Upper lobe of left lung (tissue), 6 donors: ENCODE measurements at regions not wholly inside any gene's neighbourhood (a gene's known extent, or its start where the extent isn't known, plus 50 kb on each side); places are given as distances from the start of the nearest gene placed in this dataset.

Source experiments
- ATAC-seq, 2 donors: fragments of 200-7000 bp; cut with Tn5 transposase; one replicate each; pipeline ENCODE4 v1.9.1; 2022; ENCODE audit warnings: mild to moderate bottlenecking in 2 of 2, moderate library complexity in 2 of 2; ENCODE audit not compliant: low FRiP score in 2 of 2
- DNase-seq, 2 donors: peaks; one replicate each; pipeline ENCODE4 v3.0.0-alpha.2; 2019 to 2020
- H3K27ac ChIP-seq, 4 donors: fragments of 200-600 bp; sonication (generic); one replicate each; pipeline ENCODE4 v1.5.1; 2016 to 2019
- H3K27me3 ChIP-seq, 4 donors: fragments of 200-600 bp; sonication (generic); one replicate each; pipeline ENCODE4 v1.5.1; 2017 to 2019
- H3K36me3 ChIP-seq, 4 donors: fragments of 200-600 bp; sonication (generic); one replicate each; pipeline ENCODE4 v1.5.1; 2016 to 2019
- H3K4me1 ChIP-seq, 4 donors: fragments of 200-600 bp; sonication (generic); one replicate each; pipeline ENCODE4 v1.5.1; 2018 to 2019
- H3K4me3 ChIP-seq, 4 donors: fragments of 200-600 bp; sonication (generic); one replicate each; pipeline ENCODE4 v1.5.1; 2017 to 2019; ENCODE audit warnings: mild to moderate bottlenecking in 2 of 4, moderate library complexity in 1 of 4
- H3K9me3 ChIP-seq, 4 donors: fragments of 200-600 bp; sonication (generic); one replicate each; pipeline ENCODE4 v1.5.1; 2018 to 2019
- CTCF ChIP-seq, 6 experiments: fragments of 450-650 bp in 4 of 6; fragments of 200-600 bp in 2 of 6; sonication (generic) in 2 of 6; IDR thresholded peaks; one replicate each; pipeline ENCODE4 v1.5.1; 2016 to 2019; ENCODE audit warnings: antibody characterized with exemption in 6 of 6
- EP300 ChIP-seq, 4 donors: sonication (generic); formaldehyde crosslinking; IDR thresholded peaks; one replicate each; pipeline ENCODE4 v1.5.1; 2017; ENCODE audit warnings: antibody characterized with exemption in 4 of 4, control low read depth in 2 of 4
- POLR2A ChIP-seq, 4 donors: fragments of 450-650 bp; IDR thresholded peaks; one replicate each; pipeline ENCODE4 v1.5.1; 2016 to 2017; ENCODE audit warnings: antibody characterized with exemption in 4 of 4, mild to moderate bottlenecking in 2 of 4
- POLR2AphosphoS5 ChIP-seq, 2 donors: sonication (generic); formaldehyde crosslinking; IDR thresholded peaks; one replicate each; pipeline ENCODE4 v1.5.1; 2017; ENCODE audit warnings: antibody characterized with exemption in 2 of 2
- WGBS, 2 donors: methylation state at CpG; one replicate each; pipeline ENCODE4 v1.1.5; 2017 to 2018; 5-methylcytosine and 5-hydroxymethylcytosine counted together
- donor health status: DM: no; HTN: no; CAD: no; lungs with moderate emphysema.
- donor health status: DM: no; HTN: yes; CAD: no; lungs with severe emphysema.

- no peak overlapping the region for H3K27ac ChIP-seq
- no peak overlapping the region for H3K4me3 ChIP-seq
- ATAC-seq = no peak
- no peaks in the 10 kb centered on the region for H3K36me3 ChIP-seq
- DNase-seq = no peak
- no peak for TF ChIP-seq POLR2AphosphoS5 (IDR thresholded peaks at IDR 0.05)
- no peak for TF ChIP-seq CTCF (IDR thresholded peaks at IDR 0.05)
- TF ChIP-seq EP300 (IDR thresholded peaks at IDR 0.05) = no peak
- TF ChIP-seq POLR2A (IDR thresholded peaks at IDR 0.05) = no peak
- no peaks in the 10 kb centered on the region for H3K9me3 ChIP-seq
- 80 to 85% methylated on average over 9 of the region's 9 CpGs for WGBS, 2 donors
- no peaks in the 10 kb centered on the region for H3K27me3 ChIP-seq
- no peaks in the 10 kb centered on the region for H3K4me1 ChIP-seq
Observed at GRCh38 chr6:132954222-132954621, 139.9 kb downstream of the RPS12 start.

- ATAC-seq = no peak
- DNase-seq = no peak
- Histone ChIP-seq H3K4me1 (no peaks in the 10 kb centered on the region), H3K36me3 (no peaks in the 10 kb centered on the region), H3K9me3 (no peaks in the 10 kb centered on the region), H3K27me3 (no peaks in the 10 kb centered on the region), H3K4me3 (no peak overlapping the region), H3K27ac (no peak overlapping the region)
- TF ChIP-seq EP300 (IDR thresholded peaks at IDR 0.05) (no peak), POLR2AphosphoS5 (IDR thresholded peaks at IDR 0.05) (no peak), POLR2A (IDR thresholded peaks at IDR 0.05) (no peak), CTCF (IDR thresholded peaks at IDR 0.05) (no peak)
- whole genome bisulfite sequencing, 2 donors = 80 to 83% methylated on average over 5 of the region's 5 CpGs
Observed at GRCh38 chr6:132954936-132955335, 140.6 kb downstream of the RPS12 start.

- TF ChIP-seq CTCF (IDR thresholded peaks at IDR 0.05) (no peak), EP300 (IDR thresholded peaks at IDR 0.05) (no peak), POLR2AphosphoS5 (IDR thresholded peaks at IDR 0.05) (no peak), POLR2A (IDR thresholded peaks at IDR 0.05) (no peak)
- Histone ChIP-seq H3K4me3 (no peak overlapping the region), H3K36me3 (no peaks in the 10 kb centered on the region), H3K27ac (no peak overlapping the region), H3K27me3 (no peaks in the 10 kb centered on the region), H3K4me1 (peaks cover 0 to 8% (median 3%) of the 10 kb centered on the region in 4 donors), H3K9me3 (no peaks in the 10 kb centered on the region)
- DNase-seq (no peak), ATAC-seq (no peak)
- 31 to 32% methylated on average over 4 of the region's 4 CpGs for WGBS, 2 donors
Observed at GRCh38 chr6:132959639-132960326, 145.4 kb downstream of the RPS12 start.

GRCh38 chr6:132960720-132961119 is 146.4 kb downstream of the RPS12 start:
- no peak for TF ChIP-seq POLR2AphosphoS5 (IDR thresholded peaks at IDR 0.05)
- TF ChIP-seq EP300 (IDR thresholded peaks at IDR 0.05) = no peak
- no peak for TF ChIP-seq CTCF (IDR thresholded peaks at IDR 0.05)
- Histone ChIP-seq H3K4me3 (no peak overlapping the region), H3K4me1 (peaks cover 0 to 8% (median 3%) of the 10 kb centered on the region in 4 donors), H3K36me3 (no peaks in the 10 kb centered on the region), H3K27ac (no peak overlapping the region), H3K27me3 (no peaks in the 10 kb centered on the region), H3K9me3 (no peaks in the 10 kb centered on the region)
- 47 to 72% methylated on average over 8 of the region's 8 CpGs for WGBS, 2 donors
- DNase-seq = no peak
- ATAC-seq = no peak

- 46 to 53% methylated on average over 4 of the region's 4 CpGs for WGBS, 2 donors
- ATAC-seq (peak in 1 of 2 donors; percentile 7), DNase-seq (no peak)
- no peaks in the 10 kb centered on the region for H3K9me3 ChIP-seq
- H3K27me3 ChIP-seq = no peaks in the 10 kb centered on the region
- H3K36me3 ChIP-seq = no peaks in the 10 kb centered on the region
- H3K4me1 ChIP-seq = peaks cover 0 to 8% (median 3%) of the 10 kb centered on the region in 4 donors
- H3K27ac ChIP-seq = no peak overlapping the region
- no peak for TF ChIP-seq POLR2A (IDR thresholded peaks at IDR 0.05)
- TF ChIP-seq CTCF (IDR thresholded peaks at IDR 0.05) = no peak
- no peak for TF ChIP-seq EP300 (IDR thresholded peaks at IDR 0.05)
- no peak for TF ChIP-seq POLR2AphosphoS5 (IDR thresholded peaks at IDR 0.05)
- H3K4me3 ChIP-seq = no peak overlapping the region
Observed at GRCh38 chr6:132961122-132961521, 146.8 kb downstream of the RPS12 start.
